Astrocyte of the spinal cord (primary cell): ENCODE measurements at regions not wholly inside any gene's neighbourhood (a gene's known extent, or its start where the extent isn't known, plus 50 kb on each side); places are given as distances from the start of the nearest gene placed in this dataset.

Experiments used
- DNase-seq: peaks from one replicate; pipeline ENCODE4 v3.0.0; 2011; ENCODE audit warnings: low read depth, low spot score
- H3K4me3 ChIP-seq: 2 replicates; pipeline ENCODE4 v1.5.1; 2011; ENCODE audit warnings: low read depth, mild to moderate bottlenecking, low read length, moderate library complexity
- in situ Hi-C: cut with HindIII; loops from 2 replicates; pipeline ENCODE4 v1.10.0; 2017; ENCODE audit warnings: low sequenced_read_pairs
- TF ChIP-seq, protein P1 (sequence below): IDR thresholded peaks from 2 replicates; pipeline ENCODE4 v1.5.1; 2012; ENCODE audit warnings: low read depth, mild to moderate bottlenecking, low read length, inconsistent platforms

DNA sequence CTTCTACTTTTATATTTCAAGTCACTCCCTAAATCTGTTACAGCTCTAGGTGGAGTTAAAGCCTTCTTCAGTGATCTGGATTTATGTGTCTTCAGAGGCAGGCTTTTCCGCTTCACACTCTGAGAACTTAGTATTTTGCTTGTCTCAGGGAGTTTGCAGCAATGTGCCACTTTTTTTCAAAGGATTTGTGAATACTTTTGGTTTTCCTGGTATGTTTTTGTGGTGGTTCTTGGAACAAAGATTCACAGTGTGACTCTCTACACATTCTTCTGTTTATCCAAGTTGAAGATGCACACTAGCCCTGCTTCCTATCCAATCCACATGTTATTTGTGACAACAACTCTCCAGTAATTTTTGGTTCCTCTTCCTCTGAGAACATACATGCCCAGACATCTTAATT, 1253.7 kb downstream of the TECRL start:
- TF ChIP-seq, protein P1, sequence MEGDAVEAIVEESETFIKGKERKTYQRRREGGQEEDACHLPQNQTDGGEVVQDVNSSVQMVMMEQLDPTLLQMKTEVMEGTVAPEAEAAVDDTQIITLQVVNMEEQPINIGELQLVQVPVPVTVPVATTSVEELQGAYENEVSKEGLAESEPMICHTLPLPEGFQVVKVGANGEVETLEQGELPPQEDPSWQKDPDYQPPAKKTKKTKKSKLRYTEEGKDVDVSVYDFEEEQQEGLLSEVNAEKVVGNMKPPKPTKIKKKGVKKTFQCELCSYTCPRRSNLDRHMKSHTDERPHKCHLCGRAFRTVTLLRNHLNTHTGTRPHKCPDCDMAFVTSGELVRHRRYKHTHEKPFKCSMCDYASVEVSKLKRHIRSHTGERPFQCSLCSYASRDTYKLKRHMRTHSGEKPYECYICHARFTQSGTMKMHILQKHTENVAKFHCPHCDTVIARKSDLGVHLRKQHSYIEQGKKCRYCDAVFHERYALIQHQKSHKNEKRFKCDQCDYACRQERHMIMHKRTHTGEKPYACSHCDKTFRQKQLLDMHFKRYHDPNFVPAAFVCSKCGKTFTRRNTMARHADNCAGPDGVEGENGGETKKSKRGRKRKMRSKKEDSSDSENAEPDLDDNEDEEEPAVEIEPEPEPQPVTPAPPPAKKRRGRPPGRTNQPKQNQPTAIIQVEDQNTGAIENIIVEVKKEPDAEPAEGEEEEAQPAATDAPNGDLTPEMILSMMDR, result no peak
- in situ Hi-C loops, result no loop called here
- peak; percentile 4 for DNase-seq
- no peak overlapping the region for H3K4me3 ChIP-seq

GRCh38 chr4:63123441-63123840, 1285.8 kb downstream of the TECRL start:
- in situ Hi-C loops, result no loop called here
- no peak overlapping the region for H3K4me3 ChIP-seq
- TF ChIP-seq, protein P1, result no peak
- no peak for DNase-seq

DNA sequence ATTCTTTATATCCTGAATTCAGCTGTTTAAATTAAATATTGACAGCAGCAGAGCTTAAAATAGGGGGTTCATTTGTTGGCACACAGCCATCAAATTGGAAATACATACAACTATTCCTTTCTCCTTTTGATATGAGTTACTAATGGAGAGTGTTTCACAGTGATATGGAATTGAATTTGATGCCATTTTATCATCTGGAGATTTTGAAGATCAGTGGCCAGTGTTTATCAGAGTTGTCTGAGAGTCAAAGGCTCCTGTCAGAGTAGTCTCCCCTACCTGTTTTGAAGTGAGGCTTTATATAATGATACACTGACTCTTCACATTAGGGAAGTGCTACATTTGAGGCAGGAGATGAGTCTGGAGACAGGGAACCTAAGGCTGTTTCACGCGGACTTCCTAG, 1286.3 kb downstream of the TECRL start:
- DNase-seq, result no peak
- TF ChIP-seq, protein P1, result no peak
- in situ Hi-C loops, result no loop called here
- no peak overlapping the region for H3K4me3 ChIP-seq

- DNase-seq, result no peak
- in situ Hi-C loops, result no loop called here
- H3K4me3 ChIP-seq, result no peak overlapping the region
- TF ChIP-seq, protein P1, result no peak
Measured at GRCh38 chr4:63106600-63106999, 1302.7 kb downstream of the TECRL start.

GRCh38 chr4:63105839-63106238, 1303.4 kb downstream of the TECRL start:
- DNase-seq, result no peak
- in situ Hi-C loops, result no loop called here
- H3K4me3 ChIP-seq, result no peak overlapping the region
- TF ChIP-seq, protein P1, result no peak

- no peak for DNase-seq
- TF ChIP-seq, protein P1, result no peak
- in situ Hi-C loops, result no loop called here
- H3K4me3 ChIP-seq, result no peak overlapping the region
Measured at GRCh38 chr4:63090641-63091040, 1318.6 kb downstream of the TECRL start.

GRCh38 chr4:63085091-63085490, 1324.2 kb downstream of the TECRL start:
- TF ChIP-seq, protein P1, result no peak
- in situ Hi-C loops, result no loop called here
- DNase-seq, result no peak
- no peak overlapping the region for H3K4me3 ChIP-seq
